Neural cell (in vitro differentiated cells): ENCODE measurements at regions not wholly inside any gene's neighbourhood (a gene's known extent, or its start where the extent isn't known, plus 50 kb on each side); places are given as distances from the start of the nearest gene placed in this dataset.

Experiments used
- H2AFZ ChIP-seq: fragments of 200-600, 300-800 bp; sonication (generic), shearing (Covaris generic); 2 replicates; pipeline ENCODE4 v1.6.0; 2014; ENCODE audit warnings: low read depth, mild to moderate bottlenecking, antibody characterized with exemption, low read length, moderate library complexity
- H3F3A ChIP-seq: fragments of 200-600 bp; shearing (Covaris generic); 2 replicates; pipeline ENCODE4 v1.6.1; 2016; ENCODE audit warnings: mild to moderate bottlenecking, moderate library complexity, mixed read lengths, antibody characterized with exemption, low read length; ENCODE audit not compliant: insufficient read depth, poor library complexity, severe bottlenecking
- H3K27ac ChIP-seq: fragments of 200-600, 300-800 bp; sonication (generic), shearing (Covaris generic); 2 replicates; pipeline ENCODE4 v1.5.1; 2014; ENCODE audit warnings: mild to moderate bottlenecking, low read length, moderate library complexity
- H3K27me3 ChIP-seq: fragments of 300-800, 200-600 bp; sonication (generic), shearing (Covaris generic); 2 replicates; pipeline ENCODE4 v1.6.0; 2014; ENCODE audit warnings: mild to moderate bottlenecking, low read depth, low read length, moderate library complexity; ENCODE audit not compliant: insufficient read depth
- H3K36me3 ChIP-seq: fragments of 300-800, 200-600 bp; sonication (generic), shearing (Covaris generic); 2 replicates; pipeline ENCODE4 v1.5.1; 2014; ENCODE audit warnings: mild to moderate bottlenecking, antibody characterized with exemption, low read length, moderate library complexity; ENCODE audit not compliant: insufficient read depth
- H3K4me2 ChIP-seq: fragments of 300-800, 200-600 bp; sonication (generic), shearing (Covaris generic); 2 replicates; pipeline ENCODE4 v1.6.0; 2014; ENCODE audit warnings: mild to moderate bottlenecking, low read length
- H3K4me3 ChIP-seq: fragments of 300-800, 200-600 bp; sonication (generic), shearing (Covaris generic); 2 replicates; pipeline ENCODE4 v1.5.1; 2014; ENCODE audit warnings: mild to moderate bottlenecking, low read length, moderate library complexity
- H3K79me2 ChIP-seq: fragments of 200-600 bp; shearing (Covaris generic); replicated peaks from 2 replicates; pipeline ENCODE4 v1.6.0; 2014; ENCODE audit warnings: mild to moderate bottlenecking, low read length, moderate library complexity; ENCODE audit not compliant: insufficient read depth
- H3K9ac ChIP-seq: fragments of 300-800, 200-600 bp; sonication (generic), shearing (Covaris generic); 2 replicates; pipeline ENCODE4 v1.6.1; 2016; ENCODE audit warnings: mild to moderate bottlenecking, low read length, mixed read lengths
- H3K9me2 ChIP-seq: fragments of 200-600 bp; shearing (Covaris generic); 2 replicates; pipeline ENCODE4 v1.6.1; 2016; ENCODE audit warnings: mild to moderate bottlenecking, low read length, mixed read lengths; ENCODE audit not compliant: insufficient read depth
- H3K9me3 ChIP-seq: fragments of 200-600, 300-800 bp; sonication (generic), shearing (Covaris generic); 2 replicates; pipeline ENCODE4 v1.6.1; 2016; ENCODE audit warnings: mild to moderate bottlenecking, mixed run types, low read length, moderate library complexity, mixed read lengths
- H4K20me1 ChIP-seq: fragments of 200-600 bp; shearing (Covaris generic); 2 replicates; pipeline ENCODE4 v1.6.1; 2016; ENCODE audit warnings: mild to moderate bottlenecking, mixed run types; ENCODE audit not compliant: insufficient read depth
- CTCF ChIP-seq: fragments of 450-650 bp; IDR thresholded peaks from 2 replicates; pipeline ENCODE4 v1.5.1; 2014; ENCODE audit warnings: antibody characterized with exemption, mild to moderate bottlenecking, moderate library complexity; ENCODE audit not compliant: poor library complexity, severe bottlenecking
- EP300 ChIP-seq: fragments of 450-650 bp; conservative IDR thresholded peaks from 2 replicates; pipeline ENCODE4 v1.6.1; 2014; ENCODE audit warnings: antibody characterized with exemption, mild to moderate bottlenecking, moderate library complexity; ENCODE audit not compliant: poor library complexity, severe bottlenecking
- MXI1 ChIP-seq: fragments of 450-650 bp; conservative IDR thresholded peaks from 2 replicates; pipeline ENCODE4 v1.6.1; 2014; ENCODE audit warnings: antibody characterized with exemption, mild to moderate bottlenecking; ENCODE audit not compliant: poor library complexity, severe bottlenecking
- POLR2AphosphoS5 ChIP-seq: IDR thresholded peaks from 2 replicates; pipeline ENCODE4 v1.6.1; 2012
- RAD21 ChIP-seq: fragments of 450-650 bp; conservative IDR thresholded peaks from 2 replicates; pipeline ENCODE4 v1.6.1; 2014; ENCODE audit warnings: antibody characterized with exemption, mild to moderate bottlenecking, moderate library complexity
- SMC3 ChIP-seq: fragments of 450-650 bp; conservative IDR thresholded peaks from 2 replicates; pipeline ENCODE4 v1.6.1; 2014; ENCODE audit warnings: antibody characterized with exemption, mild to moderate bottlenecking, moderate library complexity; ENCODE audit not compliant: poor library complexity
- TAF1 ChIP-seq: IDR thresholded peaks from 2 replicates; pipeline ENCODE4 v1.6.1; 2012; ENCODE audit warnings: low read depth
- TF ChIP-seq, protein P1 (sequence below): IDR thresholded peaks from 2 replicates; pipeline ENCODE4 v1.6.1; 2012; ENCODE audit warnings: borderline replicate concordance

- H3F3A ChIP-seq, result no peaks in the 10 kb centered on the region
- no peaks in the 10 kb centered on the region for H3K9me2 ChIP-seq
- no peaks in the 10 kb centered on the region for H4K20me1 ChIP-seq
- H3K27ac ChIP-seq, result no peak overlapping the region
- no peak overlapping the region for H3K4me2 ChIP-seq
- no peaks in the 10 kb centered on the region for H3K79me2 ChIP-seq
- no peaks in the 10 kb centered on the region for H3K9me3 ChIP-seq
- no peak overlapping the region for H3K4me3 ChIP-seq
- no peak overlapping the region for H3K9ac ChIP-seq
- H3K36me3 ChIP-seq, result no peaks in the 10 kb centered on the region
- no peak overlapping the region for H2AFZ ChIP-seq
- H3K27me3 ChIP-seq, result no peaks in the 10 kb centered on the region
- TF ChIP-seq TAF1 (no peak), RAD21 (no peak), CTCF (no peak), SMC3 (no peak), POLR2AphosphoS5 (no peak), EP300 (no peak)
- TF ChIP-seq, protein P1, sequence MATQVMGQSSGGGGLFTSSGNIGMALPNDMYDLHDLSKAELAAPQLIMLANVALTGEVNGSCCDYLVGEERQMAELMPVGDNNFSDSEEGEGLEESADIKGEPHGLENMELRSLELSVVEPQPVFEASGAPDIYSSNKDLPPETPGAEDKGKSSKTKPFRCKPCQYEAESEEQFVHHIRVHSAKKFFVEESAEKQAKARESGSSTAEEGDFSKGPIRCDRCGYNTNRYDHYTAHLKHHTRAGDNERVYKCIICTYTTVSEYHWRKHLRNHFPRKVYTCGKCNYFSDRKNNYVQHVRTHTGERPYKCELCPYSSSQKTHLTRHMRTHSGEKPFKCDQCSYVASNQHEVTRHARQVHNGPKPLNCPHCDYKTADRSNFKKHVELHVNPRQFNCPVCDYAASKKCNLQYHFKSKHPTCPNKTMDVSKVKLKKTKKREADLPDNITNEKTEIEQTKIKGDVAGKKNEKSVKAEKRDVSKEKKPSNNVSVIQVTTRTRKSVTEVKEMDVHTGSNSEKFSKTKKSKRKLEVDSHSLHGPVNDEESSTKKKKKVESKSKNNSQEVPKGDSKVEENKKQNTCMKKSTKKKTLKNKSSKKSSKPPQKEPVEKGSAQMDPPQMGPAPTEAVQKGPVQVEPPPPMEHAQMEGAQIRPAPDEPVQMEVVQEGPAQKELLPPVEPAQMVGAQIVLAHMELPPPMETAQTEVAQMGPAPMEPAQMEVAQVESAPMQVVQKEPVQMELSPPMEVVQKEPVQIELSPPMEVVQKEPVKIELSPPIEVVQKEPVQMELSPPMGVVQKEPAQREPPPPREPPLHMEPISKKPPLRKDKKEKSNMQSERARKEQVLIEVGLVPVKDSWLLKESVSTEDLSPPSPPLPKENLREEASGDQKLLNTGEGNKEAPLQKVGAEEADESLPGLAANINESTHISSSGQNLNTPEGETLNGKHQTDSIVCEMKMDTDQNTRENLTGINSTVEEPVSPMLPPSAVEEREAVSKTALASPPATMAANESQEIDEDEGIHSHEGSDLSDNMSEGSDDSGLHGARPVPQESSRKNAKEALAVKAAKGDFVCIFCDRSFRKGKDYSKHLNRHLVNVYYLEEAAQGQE, result no peak
Observed at GRCh38 chr4:43457866-43458265, 565.4 kb downstream of the GRXCR1 start.

- no peaks in the 10 kb centered on the region for H3F3A ChIP-seq
- H2AFZ ChIP-seq, result no peak overlapping the region
- H3K79me2 ChIP-seq, result no peaks in the 10 kb centered on the region
- H3K9ac ChIP-seq, result no peak overlapping the region
- H3K36me3 ChIP-seq, result no peaks in the 10 kb centered on the region
- H3K27me3 ChIP-seq, result no peaks in the 10 kb centered on the region
- no peak overlapping the region for H3K4me3 ChIP-seq
- TF ChIP-seq POLR2AphosphoS5, result no peak
- no peak for TF ChIP-seq EP300
- TF ChIP-seq CTCF, result no peak
- no peak for TF ChIP-seq RAD21
- TF ChIP-seq MXI1, result no peak
- TF ChIP-seq TAF1, result no peak
- TF ChIP-seq, protein P1, result no peak
- H4K20me1 ChIP-seq, result no peaks in the 10 kb centered on the region
- H3K4me2 ChIP-seq, result no peak overlapping the region
- H3K9me2 ChIP-seq, result no peaks in the 10 kb centered on the region
- H3K27ac ChIP-seq, result no peak overlapping the region
- H3K9me3 ChIP-seq, result no peaks in the 10 kb centered on the region
Observed at GRCh38 chr4:43458293-43458692, 565.8 kb downstream of the GRXCR1 start.
